SJCRH30 (cell line): ENCODE measurements at regions not wholly inside any gene's neighbourhood (a gene's known extent, or its start where the extent isn't known, plus 50 kb on each side); places are given as distances from the start of the nearest gene placed in this dataset.
A peak's percentile ranks its signal among the peaks of the same experiment; 100 is the strongest.

ENCODE experiments used
- DNase-seq, 2 experiments: peaks; one replicate each; pipeline ENCODE4 v3.0.0-alpha.2; 2015 to 2020
- H3K27ac ChIP-seq: fragments of 250-450 bp; sonication (Bioruptor Pico); 2 replicates; pipeline ENCODE4 v1.5.1; 2020; ENCODE audit warnings: mild to moderate bottlenecking, moderate library complexity
- H3K27me3 ChIP-seq: fragments of 250-450 bp; sonication (Bioruptor Pico); 2 replicates; pipeline ENCODE4 v1.5.1; 2020; ENCODE audit warnings: mild to moderate bottlenecking, moderate library complexity
- H3K36me3 ChIP-seq: fragments of 250-450 bp; sonication (Bioruptor Pico); 2 replicates; pipeline ENCODE4 v1.5.1; 2020; ENCODE audit warnings: mild to moderate bottlenecking, moderate library complexity
- H3K4me1 ChIP-seq: fragments of 250-450 bp; sonication (Bioruptor Pico); 2 replicates; pipeline ENCODE4 v1.5.1; 2020; ENCODE audit warnings: mild to moderate bottlenecking, moderate library complexity
- H3K4me3 ChIP-seq: fragments of 250-450 bp; sonication (Bioruptor Pico); 2 replicates; pipeline ENCODE4 v1.5.1; 2020; ENCODE audit warnings: mild to moderate bottlenecking, moderate library complexity
- H3K9me3 ChIP-seq: fragments of 250-450 bp; sonication (Bioruptor Pico); replicated peaks from 2 replicates; pipeline ENCODE4 v1.5.1; 2020; ENCODE audit warnings: mild to moderate bottlenecking, moderate library complexity

DNA sequence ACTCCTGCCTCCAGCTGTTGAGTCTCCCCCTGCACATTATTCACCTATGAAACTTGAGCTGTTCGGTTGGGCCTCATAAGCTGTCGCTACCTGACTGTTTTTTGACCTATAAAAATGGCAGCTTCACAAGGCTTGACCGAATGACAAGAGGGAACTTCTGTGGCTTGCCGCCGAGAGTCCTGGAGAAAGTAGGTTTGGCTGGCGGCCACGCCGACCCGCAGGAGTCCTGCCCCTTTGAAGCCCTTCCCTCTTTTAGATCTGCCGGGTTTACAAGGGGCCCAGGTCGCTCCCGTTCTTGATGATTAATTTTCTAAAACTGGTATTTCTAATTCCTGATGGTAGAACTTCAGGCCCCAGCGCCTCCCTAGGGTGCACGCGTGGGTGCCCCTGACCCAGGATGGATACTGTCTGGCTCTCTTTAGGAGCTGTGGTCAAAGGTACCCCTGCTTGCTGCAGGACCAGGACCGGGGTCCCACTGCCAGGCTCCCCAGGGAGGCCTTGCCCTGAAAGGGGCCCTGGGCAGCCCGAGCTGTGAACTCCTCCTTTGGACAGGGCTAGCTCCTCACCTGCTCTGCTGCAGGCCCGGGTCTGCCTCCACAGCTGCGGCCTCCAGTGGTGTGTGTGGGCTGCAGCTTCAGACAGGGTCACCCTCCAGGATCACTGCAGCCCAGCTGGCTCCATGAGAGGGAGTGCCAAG is 171.8 kb downstream of the CTTN start:
- H3K4me1 ChIP-seq = peaks cover 10% of the 10 kb centered on the region; the same call in 1 of the 2 replicates
- H3K4me3 ChIP-seq = no peak overlapping the region
- peak; percentile 35 to 41 for DNase-seq
- peak overlapping the region; percentile 50 for H3K27ac ChIP-seq
- no peaks in the 10 kb centered on the region for H3K36me3 ChIP-seq
- H3K9me3 ChIP-seq = no peaks in the 10 kb centered on the region
- no peaks in the 10 kb centered on the region for H3K27me3 ChIP-seq

- Histone ChIP-seq H3K9me3 (no peaks in the 10 kb centered on the region), H3K27me3 (no peaks in the 10 kb centered on the region), H3K4me3 (no peak overlapping the region), H3K27ac (peak overlapping the region; percentile 50), H3K36me3 (no peaks in the 10 kb centered on the region), H3K4me1 (peaks cover 10% of the 10 kb centered on the region; the same call in 1 of the 2 replicates)
- DNase-seq = peak; percentile 35 to 48
These were observed 172.5 kb downstream of the CTTN start for GRCh38 chr11:70570693-70571395.

- H3K4me3 ChIP-seq = no peak overlapping the region
- peaks cover 10% of the 10 kb centered on the region; the same call in 1 of the 2 replicates for H3K4me1 ChIP-seq
- H3K27me3 ChIP-seq = no peaks in the 10 kb centered on the region
- DNase-seq = no peak
- no peaks in the 10 kb centered on the region for H3K36me3 ChIP-seq
- H3K9me3 ChIP-seq = no peaks in the 10 kb centered on the region
- no peak overlapping the region for H3K27ac ChIP-seq
These were observed 174.6 kb downstream of the CTTN start for GRCh38 chr11:70572974-70573260.

DNA sequence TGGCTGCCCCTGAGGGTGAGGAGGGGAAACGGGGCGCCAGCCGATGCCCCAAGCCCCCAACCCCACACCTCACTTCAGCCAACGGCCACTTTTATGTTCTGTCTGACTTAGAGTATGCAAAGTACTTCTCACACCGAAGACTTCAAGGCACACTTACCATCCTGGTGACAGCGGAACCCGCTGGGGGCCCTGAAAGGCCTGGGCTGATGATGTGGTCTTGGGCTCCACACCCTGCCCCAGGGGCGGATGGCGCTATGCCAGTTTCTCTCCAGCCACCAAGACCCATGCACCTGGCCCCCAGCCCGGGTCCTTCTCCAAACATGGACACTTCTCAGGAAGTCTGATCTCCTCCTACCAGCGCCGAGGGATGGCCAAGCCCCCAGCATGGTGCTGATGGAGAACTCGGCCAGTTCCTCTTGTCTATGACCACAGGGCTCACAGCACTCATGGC is 175.4 kb downstream of the CTTN start:
- no peaks in the 10 kb centered on the region for H3K36me3 ChIP-seq
- peaks cover 10% of the 10 kb centered on the region; the same call in 1 of the 2 replicates for H3K4me1 ChIP-seq
- H3K9me3 ChIP-seq = no peaks in the 10 kb centered on the region
- H3K4me3 ChIP-seq = no peak overlapping the region
- H3K27ac ChIP-seq = no peak overlapping the region
- DNase-seq = no peak
- H3K27me3 ChIP-seq = no peaks in the 10 kb centered on the region

DNA sequence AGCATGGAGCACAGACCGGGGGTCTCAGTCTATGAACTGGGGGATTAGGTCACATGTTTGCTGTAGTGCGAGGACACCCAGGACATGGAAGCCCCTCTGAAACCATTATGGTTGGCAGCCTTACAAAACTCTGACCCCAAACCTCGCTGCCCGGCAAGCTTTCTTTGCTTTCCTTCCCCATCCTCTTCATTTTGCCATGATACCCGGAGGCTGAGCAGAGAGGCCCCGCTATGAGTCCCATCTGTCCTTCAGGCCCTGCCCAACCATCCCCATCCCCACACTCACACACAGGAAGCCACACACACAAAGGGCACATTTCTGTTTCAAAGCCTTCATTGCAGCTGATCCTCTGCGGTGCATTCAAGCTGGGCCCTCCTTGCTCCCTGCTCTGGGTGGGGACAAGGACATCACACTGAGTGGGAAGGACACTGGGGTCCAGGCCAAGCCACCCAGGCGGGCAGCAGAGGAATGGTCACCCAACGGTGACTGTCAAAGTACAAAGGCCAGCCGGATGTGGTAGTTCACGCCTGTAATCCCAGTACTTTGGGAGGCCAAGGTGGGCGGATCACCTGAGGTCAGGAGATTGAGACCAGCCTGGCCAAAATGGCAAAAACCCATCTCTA is 176.5 kb downstream of the CTTN start:
- peaks cover 9% of the 10 kb centered on the region; the same call in 1 of the 2 replicates for H3K4me1 ChIP-seq
- no peak overlapping the region for H3K27ac ChIP-seq
- H3K27me3 ChIP-seq = no peaks in the 10 kb centered on the region
- no peak overlapping the region for H3K4me3 ChIP-seq
- H3K9me3 ChIP-seq = no peaks in the 10 kb centered on the region
- H3K36me3 ChIP-seq = no peaks in the 10 kb centered on the region
- DNase-seq = no peak

DNA sequence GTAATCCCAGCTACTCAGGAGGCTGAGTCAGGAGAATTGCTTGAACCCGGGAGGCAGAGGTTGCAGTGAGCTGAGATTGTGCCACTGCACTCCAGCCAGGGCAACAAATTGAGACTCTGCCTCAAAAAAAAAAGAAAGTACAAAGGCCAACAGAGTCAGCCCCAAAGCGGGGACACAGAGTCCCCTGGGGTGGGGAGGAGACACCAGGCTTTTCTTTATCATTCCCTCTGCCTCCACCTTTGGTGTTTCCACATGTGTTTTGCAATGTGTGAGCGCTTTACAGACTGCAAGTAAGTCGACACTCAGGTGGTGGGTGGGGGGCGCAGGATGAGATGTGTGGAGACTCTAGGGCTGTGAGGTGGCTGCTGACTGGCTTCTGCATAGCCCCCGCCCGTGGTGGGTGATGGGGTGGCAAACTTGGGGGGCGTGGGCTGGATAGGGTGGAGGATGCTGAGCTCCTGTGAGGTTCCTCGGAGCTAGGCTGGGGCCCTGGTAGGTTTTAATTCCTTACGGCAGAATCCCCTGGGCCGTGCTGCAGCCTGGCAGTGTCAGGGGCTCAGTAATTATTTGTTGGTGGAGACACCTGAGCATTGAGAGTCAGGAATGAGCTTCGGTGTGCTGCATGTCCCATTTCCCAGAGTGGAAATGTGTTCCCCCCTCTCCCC is 177.2 kb downstream of the CTTN start:
- H3K9me3 ChIP-seq = no peaks in the 10 kb centered on the region

DNA sequence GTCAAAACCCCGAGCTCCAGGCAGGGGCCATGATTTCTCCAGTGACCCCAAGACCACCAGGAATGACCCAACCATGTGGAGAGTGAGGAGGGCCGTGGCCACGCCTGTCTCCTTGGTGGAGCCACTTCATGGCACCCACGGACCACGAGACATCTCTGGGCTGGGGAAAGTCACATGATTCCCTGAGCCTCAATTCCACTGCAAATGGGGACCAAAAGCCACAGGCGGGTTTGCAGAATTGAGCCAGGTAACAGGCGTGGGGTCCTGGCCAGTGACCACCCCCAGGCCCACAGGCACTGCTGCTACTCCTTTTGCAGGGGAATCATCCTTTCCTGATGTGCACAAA is 178.9 kb downstream of the CTTN start:
- Histone ChIP-seq H3K27me3 (no peaks in the 10 kb centered on the region), H3K9me3 (no peaks in the 10 kb centered on the region), H3K36me3 (no peaks in the 10 kb centered on the region), H3K4me1 (no peaks in the 10 kb centered on the region), H3K27ac (no peak overlapping the region), H3K4me3 (no peak overlapping the region)
- no peak for DNase-seq

More for the DNA sequence above, 177.2 kb downstream of the CTTN start:
- no peaks in the 10 kb centered on the region for H3K27me3 ChIP-seq
- no peak for DNase-seq
- H3K4me3 ChIP-seq = no peak overlapping the region
- H3K27ac ChIP-seq = no peak overlapping the region
- 0 out of 2 replicates have a peak, but pooled peaks cover 4% of the 10 kb centered on the region for H3K4me1 ChIP-seq
- no peaks in the 10 kb centered on the region for H3K36me3 ChIP-seq

DNA sequence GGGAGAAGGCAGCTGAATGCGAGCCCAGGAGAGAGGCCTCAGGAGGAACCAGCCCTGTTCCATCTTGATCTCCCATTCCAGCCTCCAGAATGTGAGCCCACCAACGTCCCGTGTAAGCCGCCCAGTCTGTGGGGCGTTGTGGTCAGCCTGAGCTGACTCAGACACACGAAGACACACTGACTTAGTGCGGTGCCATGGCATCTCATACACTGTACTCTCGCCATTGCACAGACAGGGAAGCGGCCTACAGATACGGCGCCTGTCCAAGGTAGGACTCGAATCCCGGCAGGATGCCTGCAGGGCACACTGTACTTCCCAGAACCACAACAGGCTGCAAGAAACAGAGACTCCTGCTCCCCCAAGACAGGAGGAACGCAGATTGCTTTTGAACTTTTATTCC is 179.6 kb downstream of the CTTN start:
- Histone ChIP-seq H3K27me3 (no peaks in the 10 kb centered on the region), H3K4me1 (no peaks in the 10 kb centered on the region), H3K9me3 (no peaks in the 10 kb centered on the region), H3K27ac (no peak overlapping the region), H3K36me3 (no peaks in the 10 kb centered on the region), H3K4me3 (no peak overlapping the region)
- DNase-seq = no peak

DNA sequence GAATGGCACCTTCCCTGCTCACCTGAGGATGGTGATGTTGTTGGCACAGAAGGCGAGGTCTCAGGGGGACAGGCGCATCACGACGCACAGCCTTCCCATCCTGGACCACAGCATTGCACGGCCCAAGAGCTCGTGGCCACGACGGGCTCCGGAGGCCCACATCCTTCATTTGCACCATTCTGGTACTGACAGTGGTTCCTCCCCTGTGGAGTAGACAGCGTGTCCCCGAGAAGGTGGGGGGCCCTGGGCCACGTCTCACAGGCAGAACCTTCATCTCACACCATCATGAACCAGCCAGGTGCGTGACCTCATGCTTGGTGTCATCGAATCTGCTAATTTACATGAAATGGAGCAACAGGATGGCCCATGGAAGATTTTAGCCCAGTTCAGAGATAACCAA is 180.0 kb downstream of the CTTN start:
- H3K27me3 ChIP-seq = no peaks in the 10 kb centered on the region
- no peak for DNase-seq
- H3K36me3 ChIP-seq = no peaks in the 10 kb centered on the region
- no peaks in the 10 kb centered on the region for H3K4me1 ChIP-seq
- no peaks in the 10 kb centered on the region for H3K9me3 ChIP-seq
- H3K4me3 ChIP-seq = no peak overlapping the region
- H3K27ac ChIP-seq = no peak overlapping the region

DNA sequence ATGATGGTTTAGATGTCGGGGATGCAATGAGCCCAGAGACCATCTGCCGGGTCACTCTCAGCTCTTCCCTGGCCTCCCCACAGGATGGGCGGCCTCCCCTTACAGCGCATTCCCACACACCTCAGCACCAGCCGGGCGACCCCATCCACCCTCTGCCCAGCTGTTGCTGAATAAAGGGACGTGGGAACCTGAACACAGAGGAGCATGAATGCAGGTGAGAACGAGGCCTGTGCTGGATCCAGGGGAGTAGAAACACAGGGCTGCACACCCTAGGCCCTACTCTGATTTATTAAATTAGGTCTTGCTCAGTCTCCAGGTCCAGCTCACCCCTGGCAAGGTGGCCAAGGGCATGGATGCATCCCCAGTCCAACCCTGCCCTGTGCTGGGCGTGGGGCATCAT is 180.5 kb downstream of the CTTN start:
- Histone ChIP-seq H3K4me3 (no peak overlapping the region), H3K36me3 (no peaks in the 10 kb centered on the region), H3K4me1 (no peaks in the 10 kb centered on the region), H3K9me3 (no peaks in the 10 kb centered on the region), H3K27ac (no peak overlapping the region), H3K27me3 (no peaks in the 10 kb centered on the region)
- DNase-seq = no peak

DNA sequence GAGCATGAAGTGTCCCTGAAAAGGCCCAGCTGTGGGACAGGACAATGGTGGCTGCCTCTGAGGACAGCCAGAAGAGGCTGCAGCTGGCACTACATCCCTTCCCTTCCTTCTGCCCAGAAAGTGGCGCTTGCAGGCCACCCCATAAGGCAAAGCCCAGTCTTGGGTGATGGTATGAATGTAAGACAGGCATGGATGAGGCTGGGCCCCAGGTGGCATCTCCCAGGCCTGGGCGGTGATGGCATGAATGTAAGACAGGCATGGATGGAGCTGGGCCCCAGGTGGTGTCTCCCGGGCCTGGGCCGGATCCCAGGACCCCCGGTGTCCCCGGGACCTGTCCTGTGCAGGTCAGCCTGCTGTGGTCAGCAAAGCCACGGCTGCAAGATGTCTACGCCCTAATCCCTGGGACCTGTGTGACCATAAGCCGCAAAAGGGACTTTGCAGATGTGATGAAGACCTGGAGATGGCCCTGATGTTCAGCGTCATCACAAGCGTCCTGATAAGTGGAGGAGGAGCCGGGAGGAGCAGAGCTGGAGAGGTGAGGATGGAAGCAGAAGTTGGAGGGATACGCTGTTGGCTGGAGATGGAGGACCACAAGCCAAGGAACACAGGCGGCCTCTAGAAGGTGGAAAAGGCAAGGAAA is 181.1 kb downstream of the CTTN start:
- no peak for DNase-seq
- H3K4me3 ChIP-seq = no peak overlapping the region
- H3K9me3 ChIP-seq = no peaks in the 10 kb centered on the region

GRCh38 chr11:70580036-70580805 is 181.9 kb downstream of the CTTN start:
- no peak overlapping the region for H3K4me3 ChIP-seq
- H3K4me1 ChIP-seq = no peaks in the 10 kb centered on the region
- no peaks in the 10 kb centered on the region for H3K9me3 ChIP-seq
- no peaks in the 10 kb centered on the region for H3K36me3 ChIP-seq
- peak in 1 of 2 experiments; percentile 47 for DNase-seq
- no peak overlapping the region for H3K27ac ChIP-seq
- no peaks in the 10 kb centered on the region for H3K27me3 ChIP-seq

More for the DNA sequence above, 181.1 kb downstream of the CTTN start:
- no peak overlapping the region for H3K27ac ChIP-seq
- no peaks in the 10 kb centered on the region for H3K4me1 ChIP-seq
- H3K36me3 ChIP-seq = no peaks in the 10 kb centered on the region
- H3K27me3 ChIP-seq = no peaks in the 10 kb centered on the region

- Histone ChIP-seq H3K27ac (no peak overlapping the region), H3K4me3 (no peak overlapping the region), H3K9me3 (no peaks in the 10 kb centered on the region), H3K36me3 (no peaks in the 10 kb centered on the region), H3K4me1 (no peaks in the 10 kb centered on the region), H3K27me3 (no peaks in the 10 kb centered on the region)
- no peak for DNase-seq
These were observed 183.9 kb downstream of the CTTN start for GRCh38 chr11:70581991-70582885.
